Astrocyte (in vitro differentiated cells and primary cell): ENCODE measurements at regions not wholly inside any gene's neighbourhood (a gene's known extent, or its start where the extent isn't known, plus 50 kb on each side); places are given as distances from the start of the nearest gene placed in this dataset.

ENCODE experiments used
- DNase-seq: peaks from one replicate; pipeline ENCODE4 v3.0.0-alpha.2; 2010; ENCODE audit warnings: low read depth
- FAIRE-seq: peaks from 2 replicates; lab custom pipeline; 2011; peaks lifted over from hg19 to GRCh38; lab: Jason Lieb, UNC
- H2AFZ ChIP-seq: 2 replicates; pipeline ENCODE4 v1.6.0; 2012; ENCODE audit warnings: low read depth, low read length, inconsistent platforms
- H3K27ac ChIP-seq: 2 replicates; pipeline ENCODE4 v1.5.1; 2011; ENCODE audit warnings: low read depth, low read length, inconsistent platforms
- H3K27me3 ChIP-seq: 2 replicates; pipeline ENCODE4 v1.6.0; 2011; ENCODE audit warnings: low read length, inconsistent platforms; ENCODE audit not compliant: insufficient read depth
- H3K36me3 ChIP-seq: 2 replicates; pipeline ENCODE4 v1.5.1; 2011; ENCODE audit warnings: low read length, inconsistent platforms; ENCODE audit not compliant: insufficient read depth
- H3K4me1 ChIP-seq: 2 replicates; pipeline ENCODE4 v1.5.1; 2011; ENCODE audit warnings: low read length, inconsistent platforms; ENCODE audit not compliant: insufficient read depth
- H3K4me2 ChIP-seq: 2 replicates; pipeline ENCODE4 v1.6.0; 2012; ENCODE audit warnings: low read length, inconsistent platforms
- H3K4me3 ChIP-seq: 2 replicates; pipeline ENCODE4 v1.5.1; 2011; ENCODE audit warnings: low read depth, mild to moderate bottlenecking, low read length, inconsistent platforms; ENCODE audit not compliant: insufficient read depth
- H3K79me2 ChIP-seq: 2 replicates; pipeline ENCODE4 v1.6.0; 2012; ENCODE audit warnings: mild to moderate bottlenecking, low read length, inconsistent platforms; ENCODE audit not compliant: insufficient read depth
- H3K9ac ChIP-seq: 2 replicates; pipeline ENCODE4 v1.6.0; 2012; ENCODE audit warnings: mild to moderate bottlenecking, low read length, inconsistent platforms
- H3K9me3 ChIP-seq: 2 replicates; pipeline ENCODE4 v1.5.1; 2012; ENCODE audit warnings: low read depth, mild to moderate bottlenecking, low read length, inconsistent platforms; ENCODE audit not compliant: insufficient read depth
- H4K20me1 ChIP-seq: 2 replicates; pipeline ENCODE4 v1.6.0; 2012; ENCODE audit warnings: low read length, inconsistent platforms; ENCODE audit not compliant: insufficient read depth
- H3K27ac Mint-ChIP-seq: one replicate; pipeline ENCODE4 v1.8.0; 2021; ENCODE audit warnings: mild to moderate bottlenecking, mixed read lengths; ENCODE audit not compliant: unreplicated experiment
- H3K27me3 Mint-ChIP-seq: one replicate; pipeline ENCODE4 v1.8.0; 2021; ENCODE audit warnings: low read depth, mixed read lengths; ENCODE audit not compliant: unreplicated experiment
- H3K36me3 Mint-ChIP-seq: one replicate; pipeline ENCODE4 v1.8.0; 2021; ENCODE audit warnings: low read depth, mixed read lengths; ENCODE audit not compliant: unreplicated experiment
- H3K4me1 Mint-ChIP-seq: one replicate; pipeline ENCODE4 v1.8.0; 2021; ENCODE audit warnings: low read depth, mixed read lengths; ENCODE audit not compliant: unreplicated experiment
- H3K4me3 Mint-ChIP-seq: one replicate; pipeline ENCODE4 v1.8.0; 2021; ENCODE audit warnings: mild to moderate bottlenecking, moderate library complexity, mixed read lengths; ENCODE audit not compliant: unreplicated experiment
- H3K9me3 Mint-ChIP-seq: one replicate; pipeline ENCODE4 v1.8.0; 2021; ENCODE audit warnings: mild to moderate bottlenecking, mixed read lengths; ENCODE audit not compliant: unreplicated experiment
- EZH2 ChIP-seq: IDR thresholded peaks from 2 replicates; pipeline ENCODE4 v1.6.1; 2012; ENCODE audit warnings: mild to moderate bottlenecking, low read length, inconsistent platforms; ENCODE audit not compliant: insufficient read depth
- TF ChIP-seq, protein P1 (sequence below): IDR thresholded peaks from 2 replicates; pipeline ENCODE4 v1.5.1; 2011; ENCODE audit warnings: low read depth, mild to moderate bottlenecking, inconsistent platforms, low read length, moderate library complexity; ENCODE audit not compliant: insufficient read depth

DNA sequence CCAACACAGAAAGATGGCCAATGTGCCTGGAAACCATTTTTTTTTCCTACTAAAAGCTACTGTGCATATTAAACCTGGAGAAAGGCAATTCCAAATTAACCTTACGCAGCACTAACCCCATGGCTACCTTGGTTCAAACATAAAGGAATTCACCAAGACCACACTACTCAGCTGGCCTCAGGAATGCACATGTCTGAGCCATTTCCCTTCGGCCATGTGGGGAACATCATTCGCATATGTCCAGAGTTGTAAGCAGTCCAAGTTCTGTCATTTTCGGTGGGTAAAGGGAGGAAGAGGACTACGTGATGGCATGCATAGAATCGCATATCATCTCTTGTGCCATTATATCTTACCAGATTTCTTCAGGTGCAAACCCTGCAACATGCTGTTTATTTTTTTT lies 175.4 kb downstream of the NTMT2 start:
- Histone ChIP-seq H3K9ac (no peak overlapping the region), H3K27me3 (no peaks in the 10 kb centered on the region), H3K27ac (no peak overlapping the region), H3K4me1 (peaks cover 4% of the 10 kb centered on the region), H2AFZ (no peak overlapping the region), H3K4me2 (peak overlapping the region; percentile 11), H3K9me3 (no peaks in the 10 kb centered on the region), H3K4me3 (no peak overlapping the region), H4K20me1 (no peaks in the 10 kb centered on the region), H3K79me2 (no peaks in the 10 kb centered on the region), H3K36me3 (no peaks in the 10 kb centered on the region)
- Mint-ChIP-seq H3K4me1 (peaks cover 32% of the 10 kb centered on the region), H3K9me3 (peaks cover 2% of the 10 kb centered on the region), H3K27me3 (no peaks in the 10 kb centered on the region), H3K4me3 (no peak overlapping the region), H3K36me3 (no peaks in the 10 kb centered on the region), H3K27ac (no peak overlapping the region)
- TF ChIP-seq EZH2 = no peak
- TF ChIP-seq, protein P1, sequence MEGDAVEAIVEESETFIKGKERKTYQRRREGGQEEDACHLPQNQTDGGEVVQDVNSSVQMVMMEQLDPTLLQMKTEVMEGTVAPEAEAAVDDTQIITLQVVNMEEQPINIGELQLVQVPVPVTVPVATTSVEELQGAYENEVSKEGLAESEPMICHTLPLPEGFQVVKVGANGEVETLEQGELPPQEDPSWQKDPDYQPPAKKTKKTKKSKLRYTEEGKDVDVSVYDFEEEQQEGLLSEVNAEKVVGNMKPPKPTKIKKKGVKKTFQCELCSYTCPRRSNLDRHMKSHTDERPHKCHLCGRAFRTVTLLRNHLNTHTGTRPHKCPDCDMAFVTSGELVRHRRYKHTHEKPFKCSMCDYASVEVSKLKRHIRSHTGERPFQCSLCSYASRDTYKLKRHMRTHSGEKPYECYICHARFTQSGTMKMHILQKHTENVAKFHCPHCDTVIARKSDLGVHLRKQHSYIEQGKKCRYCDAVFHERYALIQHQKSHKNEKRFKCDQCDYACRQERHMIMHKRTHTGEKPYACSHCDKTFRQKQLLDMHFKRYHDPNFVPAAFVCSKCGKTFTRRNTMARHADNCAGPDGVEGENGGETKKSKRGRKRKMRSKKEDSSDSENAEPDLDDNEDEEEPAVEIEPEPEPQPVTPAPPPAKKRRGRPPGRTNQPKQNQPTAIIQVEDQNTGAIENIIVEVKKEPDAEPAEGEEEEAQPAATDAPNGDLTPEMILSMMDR = no peak
- DNase-seq (peak; percentile 88), FAIRE-seq (no peak)

DNA sequence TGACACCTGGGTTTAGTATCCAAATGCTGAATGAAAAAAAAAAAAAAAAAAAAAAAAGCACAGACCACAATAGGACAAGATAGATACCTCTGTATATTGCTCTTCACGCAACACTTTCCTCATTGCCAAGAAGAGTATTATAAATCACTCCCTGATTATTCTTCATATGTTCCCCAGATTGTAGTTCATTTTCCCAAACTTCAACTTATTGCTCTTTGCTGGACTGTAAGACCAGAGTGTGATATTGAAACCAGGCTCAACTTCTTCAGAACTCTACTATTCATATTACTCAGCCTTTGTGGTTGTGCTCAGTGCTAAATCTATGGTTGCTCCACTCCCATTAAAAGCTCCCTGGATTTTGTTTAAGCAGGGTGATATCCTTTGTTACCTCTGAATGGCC lies 180.4 kb downstream of the NTMT2 start:
- DNase-seq = no peak
- no peak for FAIRE-seq
- H2AFZ ChIP-seq = no peak overlapping the region
- H3K9ac ChIP-seq = no peak overlapping the region
- H3K79me2 ChIP-seq = no peaks in the 10 kb centered on the region
- Mint-ChIP-seq H3K4me3 (no peak overlapping the region), H3K27ac (no peak overlapping the region), H3K4me1 (peaks cover 17% of the 10 kb centered on the region), H3K36me3 (no peaks in the 10 kb centered on the region), H3K9me3 (peaks cover 2% of the 10 kb centered on the region), H3K27me3 (no peaks in the 10 kb centered on the region)
- no peaks in the 10 kb centered on the region for H4K20me1 ChIP-seq
- H3K4me1 ChIP-seq = peaks cover 2% of the 10 kb centered on the region
- no peaks in the 10 kb centered on the region for H3K27me3 ChIP-seq
- no peak for TF ChIP-seq EZH2
- TF ChIP-seq, protein P1 = no peak
- no peaks in the 10 kb centered on the region for H3K36me3 ChIP-seq
- H3K9me3 ChIP-seq = no peaks in the 10 kb centered on the region
- no peak overlapping the region for H3K27ac ChIP-seq
- no peak overlapping the region for H3K4me3 ChIP-seq
- no peak overlapping the region for H3K4me2 ChIP-seq

DNA sequence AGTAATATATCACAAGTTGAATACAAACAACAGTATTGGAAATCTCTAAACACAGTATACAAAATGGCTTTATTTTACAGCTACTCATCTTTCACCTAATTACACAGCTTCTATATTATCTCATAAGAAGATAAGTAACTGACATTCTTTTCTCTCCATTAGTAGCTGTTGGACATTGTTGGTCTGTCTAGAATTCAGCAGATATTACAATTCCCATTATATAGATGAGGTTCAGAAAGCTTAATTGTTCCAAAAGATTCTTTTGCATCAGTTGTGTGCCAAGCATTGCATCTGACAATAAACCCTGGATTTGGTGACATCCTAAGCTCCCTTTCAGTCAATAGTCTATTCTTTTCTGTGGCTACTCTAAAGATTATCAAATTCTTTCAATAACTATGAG lies 187.0 kb downstream of the NTMT2 start:
- no peak for TF ChIP-seq EZH2
- TF ChIP-seq, protein P1 = no peak
- Histone ChIP-seq H3K9me3 (no peaks in the 10 kb centered on the region), H2AFZ (no peak overlapping the region), H3K27me3 (no peaks in the 10 kb centered on the region), H3K4me2 (no peak overlapping the region), H3K9ac (no peak overlapping the region), H4K20me1 (no peaks in the 10 kb centered on the region), H3K36me3 (no peaks in the 10 kb centered on the region), H3K4me3 (no peak overlapping the region), H3K79me2 (no peaks in the 10 kb centered on the region), H3K27ac (no peak overlapping the region), H3K4me1 (no peaks in the 10 kb centered on the region)
- Mint-ChIP-seq H3K27ac (no peak overlapping the region), H3K4me1 (peaks cover 5% of the 10 kb centered on the region), H3K9me3 (peaks cover 9% of the 10 kb centered on the region), H3K36me3 (peaks cover 1% of the 10 kb centered on the region), H3K27me3 (no peaks in the 10 kb centered on the region), H3K4me3 (no peak overlapping the region)
- DNase-seq = no peak
- no peak for FAIRE-seq
